Dendritic cell treated with granulocyte-macrophage colony-stimulating factor and Interleukin-4, amounts not matched to agents 40 ng/mL and 50 ng/mL, for 4 days (primary cell): ENCODE measurements at regions not wholly inside any gene's neighbourhood (a gene's known extent, or its start where the extent isn't known, plus 50 kb on each side); places are given as distances from the start of the nearest gene placed in this dataset.

Experiments used
- H3K27ac Mint-ChIP-seq: one replicate; pipeline ENCODE4 v1.8.0; 2022; ENCODE audit warnings: mild to moderate bottlenecking, mixed read lengths
- H3K27me3 Mint-ChIP-seq: one replicate; pipeline ENCODE4 v1.8.0; 2022; ENCODE audit warnings: mild to moderate bottlenecking, mixed read lengths
- H3K36me3 Mint-ChIP-seq: one replicate; pipeline ENCODE4 v1.8.0; 2022; ENCODE audit warnings: low read depth, mixed read lengths
- H3K4me1 Mint-ChIP-seq: one replicate; pipeline ENCODE4 v1.8.0; 2022; ENCODE audit warnings: low read depth, mixed read lengths
- H3K4me3 Mint-ChIP-seq: one replicate; pipeline ENCODE4 v1.8.0; 2022; ENCODE audit warnings: mild to moderate bottlenecking, moderate library complexity, mixed read lengths
- H3K9me3 Mint-ChIP-seq: one replicate; pipeline ENCODE4 v1.8.0; 2022; ENCODE audit warnings: mixed read lengths
- intact Hi-C: fragments of 100-400 bp; cut with micrococcal nuclease; formaldehyde crosslinking; loops from one replicate; pipeline ENCODE4 v1.15.0; 2022

DNA sequence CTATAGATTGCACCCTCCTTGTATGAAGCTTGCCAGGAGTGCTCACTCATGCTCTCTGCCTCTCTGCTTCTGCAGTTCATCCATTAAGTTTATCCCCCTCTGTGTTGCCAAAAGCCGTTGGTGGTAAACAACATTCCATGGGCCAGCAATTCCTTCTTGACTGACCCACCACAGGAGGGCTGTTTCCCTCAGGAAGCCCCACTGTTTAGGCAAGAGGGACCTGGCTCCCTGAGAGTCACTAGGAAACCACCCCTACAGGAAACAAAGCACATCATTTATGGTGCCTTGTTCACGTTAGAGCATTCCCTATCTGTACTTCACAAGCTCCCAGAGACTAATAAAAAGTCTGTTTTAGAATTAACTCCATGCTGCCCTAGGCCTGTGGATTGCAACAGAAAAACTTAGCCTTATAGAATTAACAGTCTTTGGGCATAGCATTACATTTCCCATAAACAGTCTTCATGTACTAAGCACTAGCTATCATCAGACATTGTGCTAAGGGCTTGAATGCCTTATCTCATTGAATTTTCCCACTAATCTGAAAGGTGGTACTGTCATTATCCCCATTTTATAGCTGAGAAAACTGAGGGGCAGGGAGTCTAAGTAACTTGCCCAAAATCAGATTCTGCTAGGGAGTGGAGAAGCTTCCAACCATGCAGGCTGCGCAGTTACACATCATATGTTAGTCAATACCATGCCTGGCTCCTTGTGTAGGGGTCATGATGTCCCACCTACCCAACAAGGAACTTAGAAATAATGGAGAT is 149.9 kb downstream of the SHQ1 start:
- Mint-ChIP-seq H3K4me3 (no peak overlapping the region), H3K4me1 (peaks cover 5% of the 10 kb centered on the region), H3K9me3 (no peaks in the 10 kb centered on the region), H3K36me3 (no peaks in the 10 kb centered on the region), H3K27me3 (peaks cover 20% of the 10 kb centered on the region), H3K27ac (no peak overlapping the region)
- intact Hi-C loops, result no loop called here

DNA sequence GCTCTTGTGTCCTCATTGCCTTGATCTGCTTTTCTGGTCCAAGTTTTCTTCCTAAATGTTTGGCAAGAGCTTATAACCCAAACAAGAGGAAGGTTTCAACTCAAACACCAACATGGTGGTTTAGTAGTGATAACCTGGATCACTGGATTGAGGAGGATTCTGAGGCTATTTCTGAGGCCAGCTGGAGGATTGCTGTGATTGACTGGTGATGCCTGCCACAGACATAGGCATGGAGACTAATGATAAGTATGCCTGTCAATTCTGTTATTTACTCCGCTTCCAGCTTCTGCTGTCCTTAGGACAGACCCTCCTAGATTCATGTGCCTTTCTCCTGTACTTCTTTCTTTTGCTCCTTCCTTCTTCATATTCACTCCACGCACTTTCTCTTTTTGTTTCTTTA is 150.5 kb downstream of the SHQ1 start:
- H3K36me3 Mint-ChIP-seq, result no peaks in the 10 kb centered on the region
- intact Hi-C loops, result no loop called here
- no peak overlapping the region for H3K4me3 Mint-ChIP-seq
- H3K27me3 Mint-ChIP-seq, result peaks cover 23% of the 10 kb centered on the region
- no peak overlapping the region for H3K27ac Mint-ChIP-seq
- peaks cover 5% of the 10 kb centered on the region for H3K4me1 Mint-ChIP-seq
- no peaks in the 10 kb centered on the region for H3K9me3 Mint-ChIP-seq

DNA sequence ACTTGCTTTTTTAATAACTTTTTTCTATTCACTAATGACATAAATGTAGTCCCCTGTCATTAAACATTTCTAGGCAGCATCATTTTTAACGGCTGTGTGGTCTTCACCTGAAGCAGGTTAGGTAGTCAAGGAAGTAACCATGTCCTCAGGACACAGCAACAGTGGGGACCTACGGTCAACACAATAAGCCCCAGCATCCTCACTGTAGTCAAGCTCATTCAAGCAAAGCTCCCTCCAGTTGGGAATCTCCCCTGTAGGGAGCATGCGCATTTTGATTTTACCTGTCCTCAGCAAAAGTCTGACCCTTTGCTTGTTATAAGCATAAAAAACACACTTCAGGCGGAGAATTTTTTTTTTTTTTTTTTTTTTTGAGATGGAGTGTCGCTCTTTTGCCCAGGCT is 151.4 kb downstream of the SHQ1 start:
- Mint-ChIP-seq H3K36me3 (no peaks in the 10 kb centered on the region), H3K27ac (no peak overlapping the region), H3K9me3 (no peaks in the 10 kb centered on the region), H3K4me3 (no peak overlapping the region), H3K4me1 (peaks cover 5% of the 10 kb centered on the region), H3K27me3 (peaks cover 26% of the 10 kb centered on the region)
- intact Hi-C loops, result no loop called here

DNA sequence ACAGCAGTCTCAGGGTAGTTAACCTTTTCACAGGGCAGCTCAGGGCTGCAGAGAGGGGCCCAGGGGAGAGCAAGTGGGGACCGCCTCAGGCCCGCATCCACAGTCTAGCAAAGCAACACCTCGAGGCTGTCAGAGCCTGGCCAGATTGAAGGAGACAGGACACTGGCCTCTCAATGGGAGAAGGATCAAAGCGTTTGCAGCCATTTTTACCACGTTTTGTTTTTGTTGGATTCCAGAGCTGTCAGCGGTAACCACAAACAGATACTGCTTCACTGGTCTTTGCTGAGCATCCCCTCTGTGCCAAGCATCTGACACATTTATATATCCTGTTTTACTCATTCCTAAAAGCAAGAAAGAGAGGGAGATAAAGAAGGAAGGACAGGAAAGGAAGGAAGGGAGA is 153.8 kb downstream of the SHQ1 start:
- H3K27ac Mint-ChIP-seq, result no peak overlapping the region
- no peaks in the 10 kb centered on the region for H3K36me3 Mint-ChIP-seq
- no peak overlapping the region for H3K4me3 Mint-ChIP-seq
- peaks cover 5% of the 10 kb centered on the region for H3K4me1 Mint-ChIP-seq
- intact Hi-C loops, result no loop called here
- H3K27me3 Mint-ChIP-seq, result peaks cover 23% of the 10 kb centered on the region
- no peaks in the 10 kb centered on the region for H3K9me3 Mint-ChIP-seq

DNA sequence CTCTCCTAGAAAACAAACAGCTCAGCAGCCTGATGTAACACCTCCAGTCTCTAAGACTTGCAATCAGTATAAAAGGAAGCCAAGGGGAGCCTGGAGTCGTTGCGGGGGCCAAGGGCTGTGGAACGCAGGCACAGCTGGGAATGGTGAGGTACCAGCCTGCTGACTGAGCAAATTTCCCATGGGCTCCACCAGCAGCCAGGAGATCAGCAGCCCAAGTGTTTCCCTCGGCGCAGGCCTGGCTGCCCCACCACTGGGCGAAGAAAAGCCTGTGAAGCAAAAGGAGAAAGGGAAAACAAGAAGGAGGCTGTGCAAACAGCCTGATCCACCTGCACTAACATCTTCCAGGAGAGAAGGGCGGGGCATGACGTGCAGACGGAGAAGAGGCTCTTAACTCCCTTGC is 155.3 kb downstream of the SHQ1 start:
- no peak overlapping the region for H3K27ac Mint-ChIP-seq
- H3K36me3 Mint-ChIP-seq, result no peaks in the 10 kb centered on the region

DNA sequence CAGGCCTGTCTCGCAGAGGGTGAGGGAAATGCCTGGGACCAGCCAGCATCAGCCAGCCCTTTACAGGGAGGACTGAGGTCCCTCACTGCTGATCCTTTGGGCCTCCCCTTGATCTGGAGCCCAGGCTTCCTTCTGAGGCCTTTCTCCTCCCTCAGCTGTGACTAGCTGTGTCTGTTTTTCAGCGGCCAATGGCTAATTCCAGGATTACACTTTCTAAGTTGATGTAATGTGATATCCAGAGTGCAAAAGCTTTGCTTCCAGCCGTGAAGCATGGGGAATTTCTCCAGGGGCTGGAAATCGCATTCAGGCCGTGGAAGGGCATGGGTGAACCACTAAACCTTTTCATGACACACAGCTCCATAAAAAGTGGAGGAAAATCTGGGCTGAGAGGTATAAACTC is 157.6 kb downstream of the SHQ1 start:
- no peaks in the 10 kb centered on the region for H3K36me3 Mint-ChIP-seq
- peaks cover 12% of the 10 kb centered on the region for H3K27me3 Mint-ChIP-seq
- H3K4me3 Mint-ChIP-seq, result no peak overlapping the region
- H3K4me1 Mint-ChIP-seq, result no peaks in the 10 kb centered on the region
- H3K27ac Mint-ChIP-seq, result no peak overlapping the region
- intact Hi-C loops, result no loop called here
- H3K9me3 Mint-ChIP-seq, result no peaks in the 10 kb centered on the region

More for the DNA sequence above, 155.3 kb downstream of the SHQ1 start:
- Mint-ChIP-seq H3K4me1 (peaks cover 3% of the 10 kb centered on the region), H3K27me3 (peaks cover 20% of the 10 kb centered on the region), H3K4me3 (no peak overlapping the region), H3K9me3 (no peaks in the 10 kb centered on the region)
- intact Hi-C loops, result no loop called here

DNA sequence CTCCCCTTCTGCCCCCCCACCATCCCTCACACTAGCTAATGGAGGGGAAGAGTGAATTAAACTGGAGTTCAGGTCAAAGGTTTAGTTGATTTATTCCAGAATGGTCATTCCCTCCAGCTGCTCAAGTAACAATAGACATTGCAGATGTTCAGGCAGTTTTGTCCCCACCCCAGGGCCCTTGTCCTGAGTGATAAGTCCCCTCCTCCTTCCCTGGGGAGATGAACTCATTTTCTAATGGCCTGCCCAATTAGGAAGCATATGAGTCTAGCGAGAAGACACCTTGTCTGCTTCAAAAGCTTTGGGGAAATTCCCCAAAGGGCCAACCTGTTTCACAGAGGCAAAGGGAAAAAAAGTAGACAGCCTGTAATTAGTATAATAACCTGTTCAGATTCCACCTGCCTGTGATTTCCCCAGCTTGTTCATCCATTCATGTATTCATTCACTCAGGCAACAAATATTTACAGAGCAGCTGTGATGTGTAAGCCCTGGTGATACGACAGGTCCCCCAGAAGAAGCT is 165.3 kb downstream of the SHQ1 start:
- H3K4me3 Mint-ChIP-seq, result no peak overlapping the region
- H3K27ac Mint-ChIP-seq, result no peak overlapping the region
- peaks cover 36% of the 10 kb centered on the region for H3K27me3 Mint-ChIP-seq

DNA sequence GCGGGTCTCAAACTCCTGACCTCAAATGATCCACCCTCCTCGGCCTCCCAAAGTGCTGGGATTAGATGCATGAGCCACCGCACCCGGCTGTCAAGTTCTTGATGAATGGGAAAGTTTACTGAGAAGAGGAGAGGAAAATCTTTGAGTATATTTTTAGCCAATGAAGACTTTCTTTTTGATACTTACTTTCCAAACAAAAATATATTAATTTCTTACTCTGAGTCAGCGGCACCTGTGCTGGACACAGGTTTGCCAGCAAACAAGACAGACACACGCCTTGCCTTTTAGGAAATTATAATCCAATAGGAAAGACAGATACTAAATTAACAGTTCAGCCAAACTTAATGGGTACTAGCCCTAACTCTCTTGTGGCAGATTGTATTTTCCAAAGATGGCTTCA is 166.6 kb downstream of the SHQ1 start:
- intact Hi-C loops, result no loop called here
- Mint-ChIP-seq H3K4me1 (peaks cover 16% of the 10 kb centered on the region), H3K36me3 (no peaks in the 10 kb centered on the region), H3K4me3 (no peak overlapping the region), H3K27ac (no peak overlapping the region), H3K27me3 (peaks cover 40% of the 10 kb centered on the region), H3K9me3 (peaks cover 8% of the 10 kb centered on the region)

More for the DNA sequence above, 165.3 kb downstream of the SHQ1 start:
- peaks cover 8% of the 10 kb centered on the region for H3K9me3 Mint-ChIP-seq
- peaks cover 16% of the 10 kb centered on the region for H3K4me1 Mint-ChIP-seq
- no peaks in the 10 kb centered on the region for H3K36me3 Mint-ChIP-seq
- intact Hi-C loops, result no loop called here

DNA sequence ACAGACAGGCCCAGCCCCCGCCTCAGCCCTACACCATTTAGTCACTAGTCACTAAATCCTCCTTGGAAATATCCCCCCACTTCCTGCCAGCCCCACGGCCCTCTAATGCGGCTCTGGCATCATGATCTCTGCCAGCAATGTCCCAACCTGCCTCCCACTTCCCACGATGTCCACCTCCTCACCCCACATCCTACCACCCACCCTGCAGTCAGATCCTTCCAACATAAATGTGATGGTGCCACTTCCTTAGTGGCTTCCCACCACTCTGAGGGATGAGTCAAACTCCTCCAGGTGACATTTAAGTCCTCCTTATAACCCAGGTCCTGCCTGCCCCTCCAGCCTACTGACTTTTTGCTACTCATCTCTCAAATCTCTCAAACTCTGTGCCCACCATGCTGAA is 167.5 kb downstream of the SHQ1 start:
- Mint-ChIP-seq H3K4me3 (no peak overlapping the region), H3K27me3 (peaks cover 40% of the 10 kb centered on the region), H3K9me3 (peaks cover 8% of the 10 kb centered on the region), H3K36me3 (no peaks in the 10 kb centered on the region), H3K27ac (no peak overlapping the region), H3K4me1 (peaks cover 16% of the 10 kb centered on the region)
- intact Hi-C loops, result no loop called here

DNA sequence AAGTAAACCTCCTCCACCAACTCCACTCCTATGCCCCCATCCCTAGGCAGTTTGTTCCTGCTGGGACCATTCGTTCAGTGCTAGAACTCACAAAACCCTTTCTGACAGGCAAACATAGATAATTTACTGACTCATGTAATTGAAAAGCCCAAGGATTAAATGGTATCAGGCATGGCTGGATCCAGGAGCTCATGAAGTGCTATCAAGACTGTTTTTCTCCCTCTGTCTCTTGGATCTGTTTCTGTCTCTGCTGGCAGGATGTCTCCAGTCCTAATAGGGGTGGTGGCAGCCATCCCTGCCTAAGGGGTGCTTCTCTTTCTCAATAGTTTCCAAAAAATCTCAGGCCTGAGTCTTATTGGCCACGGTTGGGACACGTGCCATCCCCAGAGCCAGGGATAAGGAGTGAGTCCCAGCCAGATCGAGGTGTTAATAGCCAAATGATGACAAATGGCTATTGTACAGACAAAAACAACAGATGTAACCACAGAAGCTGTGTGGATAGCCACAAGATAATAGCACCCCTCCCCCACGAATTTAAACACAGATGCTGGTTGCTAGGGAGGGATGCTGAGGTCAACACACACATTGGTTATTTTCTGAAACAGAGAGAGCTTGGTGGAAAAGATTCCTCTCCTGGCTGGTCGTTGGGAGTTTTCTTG is 168.6 kb downstream of the SHQ1 start:
- Mint-ChIP-seq H3K9me3 (peaks cover 8% of the 10 kb centered on the region), H3K4me1 (peaks cover 16% of the 10 kb centered on the region), H3K27me3 (peaks cover 37% of the 10 kb centered on the region), H3K27ac (no peak overlapping the region), H3K4me3 (no peak overlapping the region), H3K36me3 (no peaks in the 10 kb centered on the region)
- intact Hi-C loops, result no loop called here

DNA sequence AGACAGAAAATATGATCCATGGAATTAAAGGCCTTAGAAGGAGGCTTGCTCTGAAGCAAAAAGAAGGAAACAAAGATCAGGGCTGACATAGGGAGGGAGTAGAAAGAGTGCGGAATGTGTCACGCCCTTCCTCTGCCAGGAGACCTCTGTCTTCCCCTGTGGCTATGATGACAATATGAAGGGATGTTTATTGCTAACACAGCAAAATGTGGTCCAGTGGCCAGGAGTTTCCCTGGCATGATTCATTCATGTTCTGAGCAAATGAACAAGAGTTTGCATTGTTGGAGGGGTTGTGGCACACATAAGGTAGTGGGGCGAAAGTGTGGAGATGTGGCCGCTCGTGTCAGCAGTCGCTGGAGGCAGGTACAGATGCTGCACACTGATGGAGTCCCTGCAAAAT is 169.4 kb downstream of the SHQ1 start:
- Mint-ChIP-seq H3K27ac (no peak overlapping the region), H3K4me1 (peaks cover 16% of the 10 kb centered on the region), H3K36me3 (no peaks in the 10 kb centered on the region), H3K27me3 (peaks cover 36% of the 10 kb centered on the region), H3K4me3 (no peak overlapping the region), H3K9me3 (peaks cover 8% of the 10 kb centered on the region)
- intact Hi-C loops, result no loop called here

DNA sequence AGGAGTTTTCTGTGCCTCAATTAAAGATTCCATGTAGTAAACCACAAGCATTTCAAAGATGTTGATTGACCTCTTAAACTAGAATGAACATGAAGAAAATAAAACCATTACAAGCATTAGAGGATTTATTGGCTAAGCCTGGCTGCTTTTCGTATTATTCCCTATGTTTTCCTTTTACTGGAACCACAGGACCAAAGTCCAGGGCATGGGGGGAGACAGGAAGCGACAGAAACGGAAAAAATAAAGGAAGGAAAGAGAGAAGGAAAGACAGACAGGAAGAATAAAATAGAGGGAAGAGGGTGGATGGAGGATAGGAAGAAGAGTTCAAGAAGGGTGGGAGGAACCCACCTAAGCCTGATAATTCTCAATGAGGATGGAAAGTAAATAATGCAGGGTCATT is 169.9 kb downstream of the SHQ1 start:
- Mint-ChIP-seq H3K27me3 (peaks cover 36% of the 10 kb centered on the region), H3K36me3 (no peaks in the 10 kb centered on the region), H3K4me1 (peaks cover 16% of the 10 kb centered on the region), H3K27ac (no peak overlapping the region), H3K9me3 (peaks cover 8% of the 10 kb centered on the region), H3K4me3 (no peak overlapping the region)
- intact Hi-C loops, result no loop called here

DNA sequence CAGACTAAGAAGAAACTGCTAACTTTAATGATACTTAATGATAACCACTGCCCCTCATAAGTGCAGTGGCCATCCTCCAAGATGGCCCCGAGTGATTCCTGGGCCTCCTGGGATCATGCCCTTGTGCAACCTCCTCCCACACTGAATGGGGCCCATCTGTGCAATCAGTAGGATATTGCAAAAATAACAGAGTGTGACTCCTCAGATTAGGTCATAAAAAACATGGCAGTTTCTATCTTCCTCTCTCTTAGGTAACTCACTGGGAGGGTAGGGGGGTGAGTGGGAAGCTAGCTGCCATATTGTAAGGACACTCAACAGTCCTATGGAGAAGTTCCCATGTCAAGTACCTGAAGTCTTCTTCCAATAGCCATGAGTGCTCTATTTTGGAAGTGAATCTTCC is 173.0 kb downstream of the SHQ1 start:
- Mint-ChIP-seq H3K4me3 (no peak overlapping the region), H3K27me3 (peaks cover 44% of the 10 kb centered on the region), H3K36me3 (no peaks in the 10 kb centered on the region), H3K9me3 (no peaks in the 10 kb centered on the region), H3K27ac (no peak overlapping the region), H3K4me1 (peaks cover 12% of the 10 kb centered on the region)
- intact Hi-C loops, result no loop called here

DNA sequence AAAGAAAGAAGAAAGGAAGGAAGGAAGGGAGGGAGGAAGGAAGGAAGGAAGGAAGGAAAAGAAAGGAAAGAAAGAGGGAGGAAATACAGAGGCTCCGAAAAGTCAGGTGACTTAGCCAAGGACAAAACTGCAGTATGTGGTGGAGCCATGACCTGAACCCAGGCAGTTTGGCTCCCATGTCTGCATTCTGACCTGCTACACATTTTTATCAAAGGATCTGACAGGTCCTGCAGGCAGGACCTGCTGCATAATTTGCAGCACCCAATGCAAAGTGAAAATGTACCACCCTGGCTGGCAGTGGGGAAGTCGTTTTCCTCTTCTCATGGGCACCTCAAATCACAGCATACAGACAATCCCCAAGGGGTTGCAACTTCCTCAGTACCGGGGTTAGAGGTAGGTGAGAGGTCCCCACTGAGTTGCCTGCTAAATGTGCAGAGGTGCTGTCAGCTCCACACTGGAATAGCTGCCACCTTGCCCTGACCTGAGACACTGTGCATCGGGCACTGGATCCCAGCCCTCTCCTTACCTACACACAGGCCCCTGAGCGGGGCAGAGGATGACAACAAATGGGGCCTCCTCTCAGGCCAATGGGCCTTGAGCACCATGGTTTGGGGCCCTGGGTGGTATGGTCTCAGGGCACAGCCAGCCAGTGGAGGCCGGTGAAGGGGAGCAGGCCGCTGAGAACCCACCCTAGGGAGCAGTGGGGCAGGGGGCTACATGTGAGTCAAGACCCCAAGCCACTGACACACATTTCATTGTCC is 175.1 kb downstream of the SHQ1 start:
- H3K4me1 Mint-ChIP-seq, result peaks cover under 1% of the 10 kb centered on the region
- peaks cover 34% of the 10 kb centered on the region for H3K27me3 Mint-ChIP-seq
- H3K4me3 Mint-ChIP-seq, result no peak overlapping the region
- H3K36me3 Mint-ChIP-seq, result no peaks in the 10 kb centered on the region
- no peak overlapping the region for H3K27ac Mint-ChIP-seq
- no peaks in the 10 kb centered on the region for H3K9me3 Mint-ChIP-seq
- intact Hi-C loops, result no loop called here
